AG04450 (cell line): ENCODE measurements at regions not wholly inside any gene's neighbourhood (a gene's known extent, or its start where the extent isn't known, plus 50 kb on each side); places are given as distances from the start of the nearest gene placed in this dataset.

Experiments used
- CTCF ChIA-PET: fragments of 300-600, 350-600 bp; formaldehyde crosslinking; extraction: SDS; loops from one replicate; lab custom pipeline; 2022; ENCODE audit warnings: antibody characterized with exemption, inconsistent platforms; lab: Charles Lee
- POLR2A ChIA-PET: fragments of 350-600 bp; formaldehyde crosslinking; extraction: SDS; loops from one replicate; lab custom pipeline; 2021; ENCODE audit warnings: antibody characterized with exemption, inconsistent platforms; lab: Yijun Ruan, JAX
- DNase-seq: peaks from one replicate; pipeline ENCODE4 v3.0.0-alpha.2; 2011; ENCODE audit warnings: low read depth, low spot score
- H3K27ac ChIP-seq: one replicate; pipeline ENCODE4 v1.5.1; 2012; ENCODE audit warnings: low read depth, low read length, control low read depth
- H3K27me3 ChIP-seq: one replicate; pipeline ENCODE4 v1.6.0; 2012; ENCODE audit warnings: low read length; ENCODE audit not compliant: control insufficient read depth, insufficient read depth
- H3K4me3 ChIP-seq: 2 replicates; pipeline ENCODE4 v1.5.1; 2011; ENCODE audit warnings: mild to moderate bottlenecking, low read depth, low read length, control low read depth
- H3K9me3 ChIP-seq: 2 replicates; pipeline ENCODE4 v1.5.1; 2012; ENCODE audit warnings: low read length; ENCODE audit not compliant: control insufficient read depth, insufficient read depth
- TF ChIP-seq, protein P1 (sequence below): IDR thresholded peaks from 2 replicates; pipeline ENCODE4 v1.5.1; 2011; ENCODE audit warnings: low read depth, low read length, control low read depth, inconsistent platforms

DNA sequence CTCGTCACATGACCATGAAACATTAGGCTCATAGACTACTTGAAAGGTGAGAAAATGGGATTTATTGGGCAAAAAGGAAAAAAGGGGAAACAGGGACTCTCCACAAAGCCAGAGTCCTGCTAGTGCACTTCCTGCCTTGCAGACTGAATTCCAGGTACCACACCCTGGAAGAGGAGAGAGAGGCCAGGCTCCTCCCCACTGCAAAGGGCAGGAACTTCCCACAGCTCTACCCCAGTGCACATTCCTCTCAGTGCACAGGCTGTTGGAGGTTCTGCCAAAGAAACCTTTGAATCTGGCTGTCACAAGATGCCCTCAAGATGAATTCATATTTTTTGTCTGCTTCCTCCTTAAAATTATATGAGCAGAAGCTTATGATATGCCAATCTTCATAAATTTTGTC, 920.4 kb upstream of the GJE1 start:
- H3K27me3 ChIP-seq = no peaks in the 10 kb centered on the region
- ChIA-PET CTCF (no interaction called here), POLR2A (no interaction called here)
- peaks cover 2% of the 10 kb centered on the region; the same call in 1 of the 2 replicates for H3K9me3 ChIP-seq
- no peak for DNase-seq
- H3K27ac ChIP-seq = no peak overlapping the region
- TF ChIP-seq, protein P1, sequence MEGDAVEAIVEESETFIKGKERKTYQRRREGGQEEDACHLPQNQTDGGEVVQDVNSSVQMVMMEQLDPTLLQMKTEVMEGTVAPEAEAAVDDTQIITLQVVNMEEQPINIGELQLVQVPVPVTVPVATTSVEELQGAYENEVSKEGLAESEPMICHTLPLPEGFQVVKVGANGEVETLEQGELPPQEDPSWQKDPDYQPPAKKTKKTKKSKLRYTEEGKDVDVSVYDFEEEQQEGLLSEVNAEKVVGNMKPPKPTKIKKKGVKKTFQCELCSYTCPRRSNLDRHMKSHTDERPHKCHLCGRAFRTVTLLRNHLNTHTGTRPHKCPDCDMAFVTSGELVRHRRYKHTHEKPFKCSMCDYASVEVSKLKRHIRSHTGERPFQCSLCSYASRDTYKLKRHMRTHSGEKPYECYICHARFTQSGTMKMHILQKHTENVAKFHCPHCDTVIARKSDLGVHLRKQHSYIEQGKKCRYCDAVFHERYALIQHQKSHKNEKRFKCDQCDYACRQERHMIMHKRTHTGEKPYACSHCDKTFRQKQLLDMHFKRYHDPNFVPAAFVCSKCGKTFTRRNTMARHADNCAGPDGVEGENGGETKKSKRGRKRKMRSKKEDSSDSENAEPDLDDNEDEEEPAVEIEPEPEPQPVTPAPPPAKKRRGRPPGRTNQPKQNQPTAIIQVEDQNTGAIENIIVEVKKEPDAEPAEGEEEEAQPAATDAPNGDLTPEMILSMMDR = no peak
- H3K4me3 ChIP-seq = no peak overlapping the region

DNA sequence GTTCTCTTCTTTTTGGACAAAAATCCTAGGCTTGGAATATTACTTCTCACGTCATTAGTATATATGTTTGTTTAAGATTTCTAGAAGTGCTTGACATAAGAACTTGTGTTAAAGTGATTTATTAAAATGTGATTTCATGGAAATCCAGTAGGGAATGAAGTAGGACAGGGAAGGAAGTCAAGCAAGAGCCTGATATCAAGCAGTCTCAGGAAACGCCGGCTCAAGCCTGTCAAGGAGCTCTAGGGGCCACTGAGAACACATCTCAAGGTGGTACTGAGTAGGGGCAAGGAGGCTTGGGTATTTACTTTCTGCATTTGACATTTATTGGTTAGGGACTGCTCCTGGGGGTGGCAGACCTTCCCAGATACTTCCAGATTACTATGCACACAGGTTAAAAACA, 920.9 kb upstream of the GJE1 start:
- H3K9me3 ChIP-seq = no peaks in the 10 kb centered on the region
- ChIA-PET POLR2A (no interaction called here), CTCF (no interaction called here)
- H3K27ac ChIP-seq = no peak overlapping the region
- no peak for DNase-seq
- TF ChIP-seq, protein P1 = no peak
- H3K4me3 ChIP-seq = no peak overlapping the region
- H3K27me3 ChIP-seq = no peaks in the 10 kb centered on the region

DNA sequence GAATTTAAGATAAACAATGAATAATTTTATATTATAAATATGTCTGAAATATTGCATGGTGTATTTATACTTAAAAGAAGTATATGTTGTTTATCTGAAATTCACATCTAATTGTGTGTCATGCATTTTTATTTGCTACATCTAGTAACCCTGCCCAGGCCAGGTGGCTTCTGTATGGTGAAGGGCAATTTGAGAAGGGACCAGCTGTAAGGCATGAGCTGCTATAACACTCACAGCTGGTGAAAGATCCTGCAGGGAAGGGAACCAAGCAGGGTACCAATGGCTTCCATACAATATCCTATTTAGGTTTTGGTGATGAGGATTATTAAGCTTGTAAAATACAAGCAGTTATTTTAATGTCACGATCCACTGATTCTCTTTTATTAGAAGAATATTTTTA, 921.8 kb upstream of the GJE1 start:
- no peak for DNase-seq
- Histone ChIP-seq H3K27ac (no peak overlapping the region), H3K9me3 (no peaks in the 10 kb centered on the region), H3K27me3 (no peaks in the 10 kb centered on the region), H3K4me3 (no peak overlapping the region)
- CTCF ChIA-PET = no interaction called here
- POLR2A ChIA-PET = no interaction called here
- TF ChIP-seq, protein P1 = no peak

DNA sequence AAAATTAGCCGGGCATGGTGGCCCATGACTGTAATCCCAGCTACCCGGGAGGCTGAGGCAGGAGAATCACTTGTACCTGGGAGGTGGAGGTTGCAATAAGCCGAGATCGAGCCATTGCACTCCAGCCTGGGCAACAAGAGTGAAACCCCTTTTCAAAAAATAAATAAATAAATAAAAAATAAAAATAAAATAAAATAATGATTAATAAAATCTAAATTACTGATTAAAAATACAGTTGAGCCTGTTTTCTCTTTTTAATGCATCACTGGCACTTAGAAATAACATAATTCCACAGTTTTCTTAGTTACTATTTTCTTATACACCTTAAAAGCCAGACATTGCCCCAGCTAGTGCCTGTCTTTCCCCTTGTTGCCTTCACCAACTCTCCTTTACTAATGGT, 922.8 kb upstream of the GJE1 start:
- ChIA-PET POLR2A (no interaction called here), CTCF (no interaction called here)
- no peak for DNase-seq

DNA sequence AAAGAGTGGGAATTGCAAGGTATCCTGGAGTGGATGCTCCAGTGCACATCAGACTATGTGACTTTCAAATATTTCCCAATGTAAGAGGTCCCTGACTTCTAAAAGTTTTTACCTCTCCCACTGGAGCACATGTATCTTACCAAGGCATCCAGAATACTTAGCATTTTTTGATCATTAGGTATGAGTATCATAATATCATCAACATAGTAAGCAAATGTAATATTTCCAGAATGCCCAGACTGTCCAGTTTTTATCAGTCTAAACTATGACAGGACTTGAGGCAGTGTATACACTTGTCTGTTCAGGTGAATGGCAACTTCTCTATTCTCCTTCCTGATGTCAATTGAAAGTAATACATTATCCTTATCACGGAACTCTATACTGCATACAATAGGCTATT, 924.6 kb upstream of the GJE1 start:
- no peak overlapping the region for H3K4me3 ChIP-seq
- ChIA-PET CTCF (no interaction called here), POLR2A (no interaction called here)
- no peaks in the 10 kb centered on the region for H3K27me3 ChIP-seq
- DNase-seq = no peak
- TF ChIP-seq, protein P1 = no peak
- no peak overlapping the region for H3K27ac ChIP-seq
- H3K9me3 ChIP-seq = no peaks in the 10 kb centered on the region

More for the DNA sequence above, 922.8 kb upstream of the GJE1 start:
- TF ChIP-seq, protein P1 = no peak
- Histone ChIP-seq H3K27me3 (no peaks in the 10 kb centered on the region), H3K27ac (no peak overlapping the region), H3K4me3 (no peak overlapping the region), H3K9me3 (no peaks in the 10 kb centered on the region)
